ENCODE measurements at regions not wholly inside any gene's neighbourhood (a gene's known extent, or its start where the extent isn't known, plus 50 kb on each side); places are given as distances from the start of the nearest gene placed in this dataset.

DNA sequence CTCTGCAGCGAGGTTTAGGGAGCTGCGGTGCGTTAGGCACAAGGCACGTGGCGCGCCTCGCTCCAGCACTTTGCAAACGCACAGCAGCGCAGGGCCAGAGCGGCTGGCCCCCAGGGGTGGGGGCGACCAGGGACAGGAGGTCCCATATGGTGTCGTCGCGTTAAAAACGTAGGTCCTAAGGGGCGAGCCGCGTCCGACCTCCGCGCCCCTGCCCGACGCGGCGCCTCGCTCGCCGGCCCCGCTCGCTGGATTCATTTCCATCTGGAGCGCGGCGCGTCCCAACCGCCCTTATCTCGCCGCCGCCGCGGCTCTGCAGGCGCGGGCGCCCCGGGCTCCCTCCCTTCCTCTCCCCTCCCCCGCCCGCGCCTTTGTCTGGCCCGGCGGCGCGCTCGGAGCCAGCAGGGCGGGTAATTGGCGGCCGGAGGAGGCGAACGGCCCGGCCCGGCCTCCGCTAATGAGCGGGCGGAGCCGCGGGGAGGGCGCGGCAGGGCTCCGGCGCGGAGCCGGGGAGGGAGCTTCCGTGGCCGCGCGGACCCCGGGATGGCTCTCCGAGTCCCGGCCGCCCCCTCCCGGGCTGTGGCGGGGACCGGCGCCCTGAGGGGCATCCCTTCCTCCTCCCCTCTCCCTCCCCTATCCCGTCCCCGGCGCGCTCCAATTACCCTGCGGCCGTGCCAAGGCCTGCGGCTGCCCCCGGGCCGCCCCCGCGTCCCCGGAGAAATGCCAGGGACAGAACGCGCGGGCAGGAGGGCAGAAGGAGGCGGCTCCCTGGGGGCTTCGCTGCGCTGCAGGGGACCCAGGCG, 409.0 kb downstream of the BCOR start (continued):
- TF ChIP-seq SRSF3 (IDR thresholded peaks at IDR 0.05; ENCODE audit: insufficient read depth, low read length) = no peak
- no peak for TF ChIP-seq ZNF444 (CRISPR knock-in tag; IDR thresholded peaks at IDR 0.05)
- TF ChIP-seq ZNF324 (CRISPR knock-in tag; IDR thresholded peaks at IDR 0.05) = no peak
- TF ChIP-seq ILK (tag; IDR thresholded peaks at IDR 0.05; ENCODE audit: borderline replicate concordance, low read depth) = no peak
- TF ChIP-seq, protein P1, sequence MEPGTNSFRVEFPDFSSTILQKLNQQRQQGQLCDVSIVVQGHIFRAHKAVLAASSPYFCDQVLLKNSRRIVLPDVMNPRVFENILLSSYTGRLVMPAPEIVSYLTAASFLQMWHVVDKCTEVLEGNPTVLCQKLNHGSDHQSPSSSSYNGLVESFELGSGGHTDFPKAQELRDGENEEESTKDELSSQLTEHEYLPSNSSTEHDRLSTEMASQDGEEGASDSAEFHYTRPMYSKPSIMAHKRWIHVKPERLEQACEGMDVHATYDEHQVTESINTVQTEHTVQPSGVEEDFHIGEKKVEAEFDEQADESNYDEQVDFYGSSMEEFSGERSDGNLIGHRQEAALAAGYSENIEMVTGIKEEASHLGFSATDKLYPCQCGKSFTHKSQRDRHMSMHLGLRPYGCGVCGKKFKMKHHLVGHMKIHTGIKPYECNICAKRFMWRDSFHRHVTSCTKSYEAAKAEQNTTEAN (CRISPR knock-in tag; IDR thresholded peaks at IDR 0.05) = no peak
- TF ChIP-seq GATAD2B (IDR thresholded peaks at IDR 0.05; ENCODE audit: borderline replicate concordance) = peak; percentile 70; the same call in 1 of the 2 replicates
- peak; percentile 14; the same call in 1 of the 2 replicates for TF ChIP-seq TEAD4 (IDR thresholded peaks at IDR 0.05; ENCODE audit: low read length)
- TF ChIP-seq TEAD4 (CRISPR knock-in tag; IDR thresholded peaks at IDR 0.05; ENCODE audit: borderline replicate concordance) = no peak
- TF ChIP-seq EP300 (IDR thresholded peaks at IDR 0.05; ENCODE audit: low read length) = no peak
- no peak for TF ChIP-seq KDM5B (IDR thresholded peaks at IDR 0.05; ENCODE audit: insufficient replicate concordance, low read depth, low read length)
- TF ChIP-seq GABPB2 (CRISPR knock-in tag; conservative IDR thresholded peaks at IDR 0.05) = no peak
- no peak for TF ChIP-seq XRCC3 (IDR thresholded peaks at IDR 0.05)
- TF ChIP-seq DMBX1 (CRISPR knock-in tag; IDR thresholded peaks at IDR 0.05; ENCODE audit: borderline replicate concordance) = peak; percentile 46; the same call in 1 of the 2 replicates
- no peak for TF ChIP-seq ZNF316 (IDR thresholded peaks at IDR 0.05)
- TF ChIP-seq, protein P2, sequence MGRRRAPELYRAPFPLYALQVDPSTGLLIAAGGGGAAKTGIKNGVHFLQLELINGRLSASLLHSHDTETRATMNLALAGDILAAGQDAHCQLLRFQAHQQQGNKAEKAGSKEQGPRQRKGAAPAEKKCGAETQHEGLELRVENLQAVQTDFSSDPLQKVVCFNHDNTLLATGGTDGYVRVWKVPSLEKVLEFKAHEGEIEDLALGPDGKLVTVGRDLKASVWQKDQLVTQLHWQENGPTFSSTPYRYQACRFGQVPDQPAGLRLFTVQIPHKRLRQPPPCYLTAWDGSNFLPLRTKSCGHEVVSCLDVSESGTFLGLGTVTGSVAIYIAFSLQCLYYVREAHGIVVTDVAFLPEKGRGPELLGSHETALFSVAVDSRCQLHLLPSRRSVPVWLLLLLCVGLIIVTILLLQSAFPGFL (CRISPR knock-in tag; IDR thresholded peaks at IDR 0.05) = no peak
- TF ChIP-seq, protein P3, sequence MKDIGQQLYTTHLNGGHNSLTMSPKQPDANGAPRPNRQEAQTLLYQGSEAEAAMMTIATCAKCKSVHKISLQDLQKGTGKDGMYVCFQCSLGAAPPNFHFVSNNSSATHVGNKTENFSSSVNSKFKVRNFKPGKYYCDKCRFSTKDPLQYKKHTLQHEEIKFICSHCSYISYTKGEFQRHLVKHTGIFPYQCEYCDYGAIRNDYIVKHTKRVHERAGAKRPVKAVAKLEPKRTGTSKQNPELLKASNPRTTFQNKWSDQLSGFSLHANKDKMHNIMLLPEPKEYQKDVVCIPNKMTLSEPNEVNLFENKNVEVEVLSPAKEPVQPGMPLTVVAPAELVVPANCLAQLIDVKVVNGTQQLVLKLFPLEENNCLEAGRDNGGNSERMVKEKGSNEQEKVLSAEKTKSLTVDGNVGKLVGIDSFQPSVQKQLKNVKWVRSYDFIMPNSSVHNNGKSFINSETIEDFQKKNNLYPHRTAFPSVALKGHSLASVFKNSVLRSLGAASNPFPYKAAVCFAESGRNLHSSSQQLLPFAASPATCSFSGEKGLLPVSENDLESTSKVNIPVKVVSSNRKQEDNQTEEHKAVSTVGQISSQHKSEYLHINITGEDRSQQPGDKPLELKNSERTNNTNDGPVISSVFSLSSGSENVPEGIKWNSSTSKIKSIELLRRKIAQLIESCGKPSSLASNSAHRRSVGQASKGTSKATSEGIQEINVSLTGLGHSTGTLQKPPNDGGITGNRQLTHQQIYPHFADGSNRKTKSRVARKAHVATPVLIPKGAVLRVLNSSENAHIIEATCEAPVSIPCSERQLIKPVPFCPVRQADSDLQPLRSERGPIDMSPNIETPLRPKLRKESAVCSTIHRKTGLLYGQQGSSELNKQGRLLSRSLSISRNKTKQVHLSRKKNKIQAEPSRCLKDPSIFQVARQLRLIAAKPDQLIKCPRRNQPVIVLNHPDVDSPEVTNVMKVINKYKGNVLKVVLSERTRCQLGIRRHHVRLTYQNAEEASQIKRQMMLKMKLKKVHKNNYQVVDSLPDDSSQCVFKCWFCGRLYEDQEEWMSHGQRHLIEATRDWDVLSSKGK (CRISPR knock-in tag; IDR thresholded peaks at IDR 0.05) = no peak
- TF ChIP-seq SNRNP70 (optimal IDR thresholded peaks at IDR 0.05; ENCODE audit: low read depth, low read length) = no peak
- no peak for TF ChIP-seq TBL1XR1 (IDR thresholded peaks at IDR 0.05; ENCODE audit: low read length in 2 of 2)
- TF ChIP-seq HCFC1 (IDR thresholded peaks at IDR 0.05; ENCODE audit: low read depth, low read length) = no peak
- no peak for TF ChIP-seq RBM34 (IDR thresholded peaks at IDR 0.05; ENCODE audit: borderline replicate concordance, insufficient read depth, low read length)
- peak; percentile 78 for TF ChIP-seq NCOR1 (IDR thresholded peaks at IDR 0.05)
- no peak for TF ChIP-seq ZEB2 (IDR thresholded peaks at IDR 0.05)
